GM19468 (cell line): ENCODE measurements at regions not wholly inside any gene's neighbourhood (a gene's known extent, or its start where the extent isn't known, plus 50 kb on each side); places are given as distances from the start of the nearest gene placed in this dataset.

ENCODE experiments used
- ATAC-seq: cut with Tn5 transposase; IDR thresholded peaks from one replicate; pipeline ENCODE4 v1.9.1; 2021; ENCODE audit warnings: mild to moderate bottlenecking, moderate library complexity, moderate number of reproducible peaks; ENCODE audit not compliant: unreplicated experiment; ENCODE audit errors: extremely low read depth

DNA sequence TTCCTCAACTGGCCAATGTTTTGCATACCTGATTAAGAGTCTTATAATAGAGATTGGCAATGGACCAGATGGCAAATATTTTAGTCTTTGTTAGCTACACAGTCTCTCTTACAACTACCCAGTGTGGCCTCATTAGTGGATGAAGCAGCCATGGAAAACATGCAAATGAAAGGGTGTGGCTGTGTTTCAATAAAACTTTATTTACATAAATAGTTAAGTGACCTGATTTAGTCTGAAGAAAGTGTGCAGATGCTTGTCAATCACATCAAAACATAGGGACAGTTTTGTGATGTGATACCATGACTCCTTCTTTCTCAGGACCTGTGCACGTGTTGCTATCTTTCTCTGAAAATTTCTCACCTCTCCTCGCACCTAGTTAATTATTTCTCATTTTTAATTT lies 309.8 kb upstream of the GRM7 start:
- ATAC-seq = no peak

DNA sequence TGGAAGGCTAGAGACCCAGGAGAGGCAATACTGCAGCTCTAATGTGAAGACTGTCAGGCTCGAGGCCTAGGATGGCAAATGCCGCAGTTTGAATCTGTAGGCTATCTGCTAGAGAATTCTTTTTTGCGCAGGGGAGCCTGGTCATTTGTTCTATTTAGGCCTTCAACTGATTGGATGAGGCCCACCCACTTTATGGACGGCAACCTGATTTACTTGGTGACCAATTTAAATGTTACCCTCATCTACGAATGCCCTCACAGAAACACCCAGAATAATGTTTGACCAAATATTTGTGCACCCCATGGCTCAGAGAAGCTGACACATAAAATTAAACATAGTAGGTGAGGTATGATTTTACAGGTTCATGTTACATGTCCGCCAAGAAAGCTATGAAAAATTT lies 300.7 kb upstream of the GRM7 start:
- no peak for ATAC-seq

DNA sequence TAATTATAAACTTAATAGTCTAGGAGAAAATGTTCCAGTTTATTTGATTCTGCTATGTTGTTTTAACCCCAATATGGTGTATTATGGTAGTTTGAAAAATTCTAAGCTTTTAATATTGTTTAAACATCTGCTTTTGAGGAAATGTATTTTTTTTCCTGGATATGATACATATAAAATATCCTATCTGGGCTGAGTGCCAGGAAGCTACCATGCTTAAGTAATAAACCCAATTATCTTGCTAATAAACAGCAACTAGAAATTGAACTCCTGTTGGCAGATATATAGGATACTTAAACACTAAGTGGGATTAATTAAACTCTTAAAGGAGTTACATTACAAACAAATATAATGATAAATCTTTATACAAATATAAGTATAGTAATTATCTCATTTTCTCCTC lies 293.7 kb upstream of the GRM7 start:
- ATAC-seq = no peak

DNA sequence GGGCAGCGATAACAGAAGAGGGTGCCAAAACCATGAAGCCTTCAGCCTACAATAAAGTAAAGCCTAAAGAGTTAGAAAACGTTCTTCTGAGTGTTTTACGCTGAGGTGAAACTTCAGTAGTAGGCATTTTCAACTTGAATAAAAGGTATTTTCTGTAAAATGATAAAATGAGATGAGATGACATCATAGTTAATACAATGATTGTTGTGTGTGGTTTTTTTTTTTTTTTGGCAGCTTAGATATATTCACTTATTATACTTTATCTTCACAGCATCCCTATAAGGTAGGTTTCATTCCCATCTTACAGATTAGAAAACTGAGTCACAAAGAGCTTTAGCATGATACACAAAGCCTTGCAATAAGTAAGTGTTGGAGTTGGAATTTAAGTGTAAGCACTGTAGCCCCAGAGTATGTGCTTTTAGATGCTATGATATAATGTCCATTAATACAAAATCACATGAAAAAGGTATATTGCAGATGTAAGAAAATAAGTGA lies 291.9 kb upstream of the GRM7 start:
- ATAC-seq = no peak

DNA sequence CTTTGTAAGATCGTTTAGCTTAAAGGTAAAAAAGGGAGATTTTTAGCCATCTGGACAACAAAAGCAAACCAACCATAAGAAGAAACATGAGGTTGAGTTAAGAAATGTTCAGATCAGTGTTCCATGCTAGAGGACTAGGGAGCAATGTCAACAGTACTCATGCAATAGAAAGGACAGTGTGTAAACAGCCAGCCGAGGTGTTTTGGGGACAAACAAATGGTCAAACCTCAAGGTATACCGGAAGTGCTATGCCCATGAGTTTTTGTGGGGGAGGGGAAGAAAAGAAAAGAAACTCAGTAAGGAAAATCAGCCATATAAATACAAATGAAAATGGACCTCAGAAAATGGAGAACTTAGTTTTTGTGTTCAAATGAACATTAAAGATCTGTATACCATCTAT lies 289.5 kb upstream of the GRM7 start:
- ATAC-seq = no peak

DNA sequence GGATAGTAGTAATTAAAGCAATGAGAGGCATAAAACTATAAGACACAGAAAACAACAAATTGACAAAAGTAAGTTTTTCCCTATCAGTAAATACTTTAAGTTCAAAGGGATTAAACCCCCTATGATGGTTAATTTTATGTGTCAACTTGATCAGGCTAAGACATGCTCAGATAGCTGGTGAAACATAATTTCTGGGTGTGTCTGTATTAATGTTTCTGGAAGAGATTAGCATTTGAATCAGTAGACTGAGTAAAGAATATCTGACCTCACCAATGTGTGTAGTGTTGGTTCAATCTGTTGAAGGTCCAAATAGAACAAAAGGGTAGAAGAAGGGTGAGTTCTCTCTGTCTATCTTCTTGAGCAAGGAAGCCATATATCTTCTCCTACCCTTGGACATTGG lies 283.3 kb upstream of the GRM7 start:
- ATAC-seq = no peak

DNA sequence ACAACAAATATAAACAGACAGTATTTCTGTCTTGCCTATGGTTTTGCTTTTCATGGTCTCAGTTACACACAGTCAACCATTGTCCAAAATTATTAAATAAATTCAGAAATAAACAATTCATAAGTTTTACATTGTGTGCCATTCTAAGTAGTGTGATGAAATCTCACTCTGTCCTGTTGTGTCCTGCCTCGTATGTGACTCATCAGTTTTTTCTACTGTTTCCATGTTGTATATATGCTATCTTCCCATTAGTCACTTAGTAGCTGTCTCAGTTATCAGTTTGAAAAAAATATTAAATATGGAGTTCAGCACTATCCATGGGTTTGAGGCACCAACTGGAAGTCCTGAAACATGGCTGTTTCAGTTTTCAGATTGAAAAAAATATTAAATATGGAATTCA lies 282.4 kb upstream of the GRM7 start:
- ATAC-seq = no peak

DNA sequence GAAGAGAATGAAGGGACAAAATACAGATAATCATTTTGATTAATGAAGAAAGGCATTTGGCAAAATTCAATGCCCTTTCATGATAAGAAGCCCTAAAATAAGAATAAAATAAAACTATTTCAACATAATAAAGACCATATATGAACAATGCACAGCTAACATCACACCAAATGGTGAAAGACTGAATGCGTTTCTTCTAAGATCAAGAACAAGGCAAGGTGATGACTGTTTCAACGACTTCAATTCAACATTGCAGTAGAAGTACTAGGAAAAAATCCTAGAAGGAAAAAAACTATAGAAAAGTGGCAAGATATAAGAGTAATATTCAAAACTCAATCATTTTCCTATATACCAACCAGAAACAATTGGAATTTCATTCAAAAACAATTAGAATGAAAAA lies 280.1 kb upstream of the GRM7 start:
- ATAC-seq = no peak

DNA sequence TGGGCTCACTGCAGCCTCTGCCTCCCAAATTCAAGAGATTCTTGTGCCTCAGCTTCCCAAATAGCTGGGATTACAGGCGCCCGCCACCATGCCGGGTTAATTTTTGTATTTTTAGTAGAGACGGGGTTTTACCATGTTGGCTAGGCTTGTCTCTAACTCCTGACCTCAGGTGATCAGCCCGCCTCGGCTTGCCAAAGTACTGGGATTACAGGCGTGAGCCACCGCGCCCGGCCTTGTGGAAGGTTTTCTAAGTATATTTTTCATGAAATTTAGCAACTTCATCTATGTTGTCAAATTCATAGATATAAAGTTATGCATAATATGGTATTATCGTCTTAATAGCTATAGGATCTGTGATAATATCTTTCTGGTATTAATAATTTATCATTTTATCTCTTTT lies 275.6 kb upstream of the GRM7 start:
- ATAC-seq = no peak

DNA sequence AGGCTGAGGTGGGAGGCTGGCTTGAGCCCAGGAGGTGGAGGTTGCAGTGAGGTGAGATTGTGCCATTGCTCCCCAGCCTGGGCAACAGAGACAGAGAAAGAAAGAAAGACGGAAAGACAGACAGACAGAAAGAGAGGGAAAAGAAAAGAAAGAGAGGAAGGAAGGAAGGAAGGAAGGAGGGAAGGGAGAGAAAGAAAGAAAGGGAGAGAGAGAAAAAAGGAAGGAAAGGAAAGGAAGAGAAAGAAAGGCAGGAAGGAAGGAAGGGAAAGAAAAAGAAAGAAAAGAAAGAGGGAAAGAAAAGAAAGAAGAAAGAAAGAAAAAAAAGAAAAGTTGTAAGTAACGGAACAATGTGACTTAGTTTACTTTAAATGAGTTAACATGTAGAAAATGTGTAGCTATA lies 260.7 kb upstream of the GRM7 start:
- ATAC-seq = no peak

DNA sequence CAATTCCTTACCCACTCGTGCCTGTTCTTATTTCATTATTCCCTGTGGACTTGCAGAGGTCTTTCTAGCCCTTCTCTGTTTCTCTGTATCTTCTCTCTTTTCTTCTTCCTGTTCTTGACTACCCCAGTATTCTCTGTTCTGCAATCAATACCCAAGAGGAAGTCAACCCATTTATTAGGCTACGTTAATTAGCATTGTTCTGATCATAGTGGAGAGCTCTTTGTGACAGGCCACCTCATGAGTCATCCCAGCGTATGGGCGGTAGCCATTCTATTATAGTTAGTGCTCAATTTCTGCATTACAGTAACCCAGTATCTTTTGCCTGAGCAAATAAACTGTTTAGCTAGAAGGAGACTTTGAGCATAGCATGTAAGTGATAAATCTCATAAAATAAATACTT lies 259.5 kb upstream of the GRM7 start:
- ATAC-seq = no peak

DNA sequence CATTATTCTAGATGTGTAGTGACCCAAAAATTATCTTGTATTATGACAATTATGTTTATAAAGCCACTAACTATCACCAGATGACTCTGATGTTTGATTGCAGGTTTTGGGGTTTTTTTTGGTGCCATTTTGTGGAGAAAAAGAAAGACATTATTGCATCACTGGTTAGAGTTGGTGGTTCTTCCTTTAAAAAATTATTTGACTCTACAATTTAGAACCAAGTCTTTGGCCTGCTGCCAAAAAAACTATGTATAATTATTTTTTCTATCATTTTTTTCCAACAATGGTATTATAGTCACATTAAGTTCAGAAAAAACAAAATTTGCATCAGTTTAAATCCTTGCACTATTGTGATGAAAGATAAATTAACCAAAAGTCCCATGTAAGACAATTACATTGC lies 258.6 kb upstream of the GRM7 start:
- ATAC-seq = no peak

DNA sequence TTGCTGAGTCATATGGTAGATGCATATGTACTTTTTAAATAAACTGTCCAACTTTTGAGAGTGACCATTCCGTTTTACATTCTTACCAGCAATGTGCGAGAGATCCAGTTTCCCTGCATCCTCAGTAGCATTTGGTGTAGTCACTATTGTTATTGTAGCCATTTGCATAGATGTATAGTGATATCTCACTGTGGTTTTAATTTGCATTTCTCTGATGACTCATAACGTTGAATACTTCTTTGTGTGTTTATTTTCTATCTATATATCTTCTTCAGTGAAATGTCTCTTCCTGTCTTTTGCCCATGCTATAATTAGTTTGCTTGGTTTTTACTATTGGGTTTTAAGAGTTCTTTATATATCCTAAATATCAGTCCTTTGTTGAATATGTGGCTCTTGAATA lies 255.7 kb upstream of the GRM7 start:
- no peak for ATAC-seq

DNA sequence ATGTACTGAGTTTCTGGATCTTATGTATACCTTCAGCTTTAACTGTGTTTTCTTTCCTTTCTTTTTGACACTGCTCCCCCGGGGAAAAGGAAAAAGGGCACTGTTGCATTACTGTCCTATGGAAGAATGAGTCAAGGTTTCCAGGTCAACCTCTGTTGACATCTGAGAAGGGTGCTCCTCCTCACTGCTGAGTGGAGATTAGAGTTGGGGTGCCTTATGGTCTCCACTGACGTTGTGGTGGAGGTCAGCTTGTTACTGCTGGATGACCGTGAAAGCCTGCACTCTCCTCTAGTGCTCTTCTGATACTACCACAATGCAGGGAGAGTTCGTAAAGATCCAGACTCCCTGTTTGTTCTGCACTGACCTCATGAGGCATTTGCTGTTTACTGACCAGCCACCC lies 252.1 kb upstream of the GRM7 start:
- no peak for ATAC-seq

DNA sequence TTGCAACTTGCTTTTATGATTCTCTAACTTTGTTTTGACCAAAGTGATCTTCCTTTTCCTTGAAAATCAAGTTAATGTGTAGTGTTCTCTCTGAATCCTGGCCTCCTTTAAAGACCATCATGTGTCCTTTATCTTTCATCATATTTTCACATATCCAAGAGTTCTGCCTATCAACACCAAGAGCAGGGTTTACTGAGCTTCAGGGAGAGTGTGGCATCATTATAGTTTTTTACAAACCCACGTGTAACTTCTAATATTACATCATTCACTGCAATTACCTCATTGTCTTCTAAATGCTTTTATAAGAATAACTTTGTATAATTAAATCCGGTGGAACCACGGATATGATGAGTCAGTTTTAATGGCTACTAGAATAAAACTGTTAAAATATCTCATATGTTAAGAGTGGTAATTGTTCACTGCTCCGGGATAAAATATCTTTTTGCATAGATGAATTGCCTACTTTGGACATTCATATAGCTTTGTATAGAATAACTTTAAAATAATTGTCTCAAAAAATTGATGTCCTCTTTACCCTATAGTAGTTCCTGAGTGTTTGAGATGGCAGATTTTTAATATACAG lies 248.8 kb upstream of the GRM7 start:
- no peak for ATAC-seq

DNA sequence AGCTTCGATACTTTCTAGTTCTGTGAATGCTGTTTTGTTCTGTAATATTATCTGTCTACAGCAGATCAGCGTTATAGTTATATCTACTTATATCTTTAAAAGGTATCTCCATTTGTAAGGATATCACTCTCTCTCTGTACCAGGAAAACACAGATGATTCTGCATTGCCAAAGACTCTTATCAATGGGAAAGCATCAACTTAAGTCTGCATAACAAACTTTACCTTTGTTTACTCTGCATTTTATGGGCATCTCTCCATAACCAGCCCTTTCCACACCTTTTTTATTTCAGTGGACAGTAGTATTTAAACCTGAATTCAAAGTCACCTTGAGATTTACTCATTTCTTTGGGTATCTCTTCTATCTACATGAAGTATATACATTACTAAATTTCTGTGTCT lies 238.7 kb upstream of the GRM7 start:
- no peak for ATAC-seq

DNA sequence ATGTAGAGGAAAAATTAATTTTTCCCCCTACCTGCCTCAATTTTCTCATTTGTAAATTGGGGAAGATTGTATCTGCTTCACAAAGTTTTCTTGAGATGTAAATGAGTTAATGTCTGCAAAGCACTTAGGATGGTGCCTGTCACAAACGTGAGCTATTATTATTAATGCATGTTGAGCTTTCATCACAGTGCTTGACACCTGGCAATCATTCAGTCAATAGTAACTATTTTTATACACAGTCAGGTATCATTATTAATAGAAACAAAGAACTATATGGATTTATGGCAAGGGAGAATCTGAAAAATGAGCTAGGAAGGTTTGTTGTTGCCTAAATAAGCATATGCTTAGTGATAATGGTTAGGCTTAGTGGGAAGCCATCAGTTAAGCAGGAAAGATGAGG lies 238.2 kb upstream of the GRM7 start:
- ATAC-seq = no peak

DNA sequence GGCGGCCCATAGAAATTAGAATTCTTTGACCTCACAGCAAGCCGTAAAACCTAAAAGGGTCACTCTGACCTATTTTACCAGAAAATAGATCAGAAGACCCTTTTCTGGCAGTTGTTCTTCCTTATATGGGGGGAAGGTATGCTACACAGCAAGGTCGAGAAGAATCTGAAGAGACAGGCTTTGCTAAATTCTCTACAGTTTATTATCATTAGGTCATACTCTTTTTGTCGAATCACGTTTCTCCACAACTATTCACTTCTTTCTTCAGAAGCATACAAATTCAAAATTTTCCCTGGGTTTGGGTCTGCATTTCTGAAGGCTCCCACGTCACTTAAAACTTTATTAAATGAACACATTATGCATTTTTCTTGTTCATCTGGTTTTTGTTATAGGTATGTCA lies 229.5 kb upstream of the GRM7 start:
- no peak for ATAC-seq

DNA sequence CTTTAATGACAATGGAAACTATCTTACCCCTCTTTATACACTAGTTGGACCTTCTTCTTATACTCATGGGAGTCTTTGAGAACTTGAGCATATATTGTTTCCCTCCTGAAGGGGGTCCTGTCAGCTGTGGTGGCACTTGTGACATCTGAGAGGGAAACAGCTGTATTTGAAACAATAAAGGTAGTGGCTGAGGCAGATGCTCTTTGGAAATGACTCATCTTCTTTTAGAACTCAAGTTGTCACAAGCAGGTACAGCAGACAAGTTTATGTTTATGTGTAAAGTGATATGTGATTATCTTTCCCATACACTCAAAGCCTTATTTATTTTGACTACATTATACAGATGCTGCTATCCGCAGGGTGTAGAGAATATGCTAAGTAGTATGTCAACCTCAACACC lies 220.0 kb upstream of the GRM7 start:
- no peak for ATAC-seq

DNA sequence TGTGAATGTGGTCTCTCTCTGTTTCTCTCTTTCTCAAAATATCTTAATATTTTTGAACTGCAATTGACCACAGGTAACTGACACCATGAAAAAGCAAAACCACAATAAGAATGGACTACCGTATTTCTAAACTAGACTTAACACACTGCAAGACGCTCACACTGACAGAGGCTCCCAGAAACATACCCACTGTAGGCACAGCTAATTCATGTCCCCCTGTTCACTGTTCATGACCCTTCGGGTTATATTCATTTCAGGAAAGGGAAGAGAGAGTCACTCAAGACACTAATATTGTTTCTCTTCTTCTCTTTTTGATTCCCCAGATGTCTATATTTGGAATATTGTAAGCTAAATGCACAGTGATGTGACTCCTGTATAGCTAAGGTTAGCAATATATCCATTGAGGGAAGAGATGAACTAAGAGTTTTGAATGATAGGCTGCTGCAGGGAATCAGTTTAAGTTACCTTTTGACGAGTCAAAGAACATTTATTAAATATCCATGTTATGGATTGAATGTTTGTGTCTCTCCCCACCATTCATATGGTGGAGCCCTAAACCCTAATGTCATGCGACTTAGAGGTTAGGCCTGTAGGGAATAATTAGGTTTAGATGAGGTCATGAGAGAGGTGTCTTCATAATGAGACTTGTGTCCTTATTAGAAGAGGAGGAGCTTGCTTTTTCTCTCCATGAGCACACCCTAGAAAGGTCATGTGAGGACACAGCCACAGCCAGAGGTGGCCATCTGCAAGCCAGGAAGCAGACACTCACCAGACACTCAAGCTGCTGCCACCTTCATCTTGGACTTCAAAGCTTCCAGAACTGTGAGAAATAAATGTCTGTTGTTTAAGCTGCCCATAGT lies 216.6 kb upstream of the GRM7 start:
- ATAC-seq = no peak

DNA sequence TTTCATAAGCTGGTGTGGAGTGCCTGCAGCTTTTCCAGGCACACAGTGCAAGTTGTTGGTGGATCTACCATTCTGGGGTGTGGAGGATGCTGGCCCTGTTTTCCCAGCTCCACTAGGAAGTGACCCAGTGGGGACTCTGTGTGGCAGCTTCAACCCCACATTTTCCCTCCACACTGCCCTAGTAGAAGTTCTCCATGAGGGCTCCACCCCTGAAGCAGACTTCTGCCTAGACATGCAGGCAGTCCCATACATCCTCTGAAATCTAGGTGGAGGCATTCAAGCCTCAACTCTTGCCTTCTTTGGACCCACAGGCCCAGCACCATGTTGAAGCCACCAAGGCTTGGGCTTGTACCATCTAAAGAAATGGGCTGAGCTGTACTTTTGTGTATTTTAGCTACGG lies 206.2 kb upstream of the GRM7 start:
- ATAC-seq = no peak

DNA sequence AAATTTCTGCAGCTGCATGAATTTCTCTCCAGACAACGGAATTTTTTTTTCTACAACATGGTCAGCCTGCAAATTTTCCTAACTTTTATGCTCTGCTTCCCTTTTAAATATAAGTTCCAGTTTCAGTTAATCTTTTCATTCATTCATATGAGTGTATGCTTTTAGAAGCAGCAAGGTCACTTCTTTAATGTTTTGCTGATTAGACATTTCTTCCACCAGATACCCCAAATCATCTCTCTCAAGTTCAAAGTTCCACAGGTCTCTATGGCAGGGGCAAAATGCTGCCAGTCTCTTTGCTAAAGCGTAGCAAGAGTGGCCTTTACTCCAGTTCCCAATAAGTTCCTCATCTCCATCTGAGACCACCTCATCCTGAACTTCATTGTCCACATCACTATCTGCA lies 205.6 kb upstream of the GRM7 start:
- ATAC-seq = no peak
